ENCODE measurements at regions not wholly inside any gene's neighbourhood (a gene's known extent, or its start where the extent isn't known, plus 50 kb on each side); places are given as distances from the start of the nearest gene placed in this dataset.

- Histone ChIP-seq H3K4me1 (ENCODE audit: control insufficient read depth, insufficient read depth, low read length, poor library complexity, severe bottlenecking) (no peaks in the 10 kb centered on the region), H3K36me3 (ENCODE audit: control insufficient read depth, insufficient read depth, low read length) (no peaks in the 10 kb centered on the region), H3K9me3 (ENCODE audit: control insufficient read depth in 2 of 2, low read length in 2 of 2) (no peaks in the 10 kb centered on the region), H3K4me3 (ENCODE audit: low read depth, low read length) (no peak overlapping the region), H3K27me3 (ENCODE audit: control insufficient read depth, insufficient read depth, low read length) (peaks cover 1% of the 10 kb centered on the region), H3K27ac (ENCODE audit: insufficient read depth, low read length, poor library complexity, severe bottlenecking) (no peak overlapping the region)
- ATAC-seq (ENCODE audit: low read depth in 2 of 2) (no peak), DNase-seq (no peak)
- Mint-ChIP-seq H3K9me3 (peaks cover 0 to 1% (median 0%) of the 10 kb centered on the region in 7 donors), H3K36me3 (no peaks in the 10 kb centered on the region), H3K4me1 (no peaks in the 10 kb centered on the region), H3K27ac (no peak overlapping the region), H3K4me3 (no peak overlapping the region), H3K27me3 (peaks cover 37% of the 10 kb centered on the region)
Observed at GRCh38 chr5:146956217-146956616, 77.7 kb upstream of the PPP2R2B start.

- peaks cover 1% of the 10 kb centered on the region for H3K27me3 ChIP-seq (ENCODE audit: control insufficient read depth, insufficient read depth, low read length)
- Mint-ChIP-seq H3K4me1 (no peaks in the 10 kb centered on the region), H3K4me3 (no peak overlapping the region), H3K36me3 (no peaks in the 10 kb centered on the region), H3K27me3 (peaks cover 20% of the 10 kb centered on the region), H3K9me3 (peaks cover 0 to 1% (median 0%) of the 10 kb centered on the region in 7 donors), H3K27ac (no peak overlapping the region)
- H3K36me3 ChIP-seq (ENCODE audit: control insufficient read depth, insufficient read depth, low read length) = no peaks in the 10 kb centered on the region
- H3K4me3 ChIP-seq (ENCODE audit: low read depth, low read length) = no peak overlapping the region
- no peaks in the 10 kb centered on the region for H3K9me3 ChIP-seq (ENCODE audit: control insufficient read depth in 2 of 2, low read length in 2 of 2)
- DNase-seq = no peak
- H3K4me1 ChIP-seq (ENCODE audit: control insufficient read depth, insufficient read depth, low read length, poor library complexity, severe bottlenecking) = no peaks in the 10 kb centered on the region
- H3K27ac ChIP-seq (ENCODE audit: insufficient read depth, low read length, poor library complexity, severe bottlenecking) = no peak overlapping the region
- ATAC-seq (ENCODE audit: low read depth in 2 of 2) = no peak
Observed at GRCh38 chr5:146959360-146959759, 80.8 kb upstream of the PPP2R2B start.

GRCh38 chr5:146962801-146963355, 84.3 kb upstream of the PPP2R2B start:
- Histone ChIP-seq H3K27me3 (ENCODE audit: control insufficient read depth, insufficient read depth, low read length) (no peaks in the 10 kb centered on the region), H3K27ac (ENCODE audit: insufficient read depth, low read length, poor library complexity, severe bottlenecking) (no peak overlapping the region), H3K4me3 (ENCODE audit: low read depth, low read length) (no peak overlapping the region), H3K9me3 (ENCODE audit: control insufficient read depth in 2 of 2, low read length in 2 of 2) (no peaks in the 10 kb centered on the region), H3K4me1 (ENCODE audit: control insufficient read depth, insufficient read depth, low read length, poor library complexity, severe bottlenecking) (no peaks in the 10 kb centered on the region), H3K36me3 (ENCODE audit: control insufficient read depth, insufficient read depth, low read length) (no peaks in the 10 kb centered on the region)
- H3K9me3 Mint-ChIP-seq = no peaks in the 10 kb centered on the region
- peaks cover 8% of the 10 kb centered on the region for H3K27me3 Mint-ChIP-seq
- H3K4me1 Mint-ChIP-seq = no peaks in the 10 kb centered on the region
- no peak overlapping the region for H3K4me3 Mint-ChIP-seq
- DNase-seq = no peak
- ATAC-seq (ENCODE audit: low read depth in 2 of 2) = no peak
- no peaks in the 10 kb centered on the region for H3K36me3 Mint-ChIP-seq
- no peak overlapping the region for H3K27ac Mint-ChIP-seq

DNA sequence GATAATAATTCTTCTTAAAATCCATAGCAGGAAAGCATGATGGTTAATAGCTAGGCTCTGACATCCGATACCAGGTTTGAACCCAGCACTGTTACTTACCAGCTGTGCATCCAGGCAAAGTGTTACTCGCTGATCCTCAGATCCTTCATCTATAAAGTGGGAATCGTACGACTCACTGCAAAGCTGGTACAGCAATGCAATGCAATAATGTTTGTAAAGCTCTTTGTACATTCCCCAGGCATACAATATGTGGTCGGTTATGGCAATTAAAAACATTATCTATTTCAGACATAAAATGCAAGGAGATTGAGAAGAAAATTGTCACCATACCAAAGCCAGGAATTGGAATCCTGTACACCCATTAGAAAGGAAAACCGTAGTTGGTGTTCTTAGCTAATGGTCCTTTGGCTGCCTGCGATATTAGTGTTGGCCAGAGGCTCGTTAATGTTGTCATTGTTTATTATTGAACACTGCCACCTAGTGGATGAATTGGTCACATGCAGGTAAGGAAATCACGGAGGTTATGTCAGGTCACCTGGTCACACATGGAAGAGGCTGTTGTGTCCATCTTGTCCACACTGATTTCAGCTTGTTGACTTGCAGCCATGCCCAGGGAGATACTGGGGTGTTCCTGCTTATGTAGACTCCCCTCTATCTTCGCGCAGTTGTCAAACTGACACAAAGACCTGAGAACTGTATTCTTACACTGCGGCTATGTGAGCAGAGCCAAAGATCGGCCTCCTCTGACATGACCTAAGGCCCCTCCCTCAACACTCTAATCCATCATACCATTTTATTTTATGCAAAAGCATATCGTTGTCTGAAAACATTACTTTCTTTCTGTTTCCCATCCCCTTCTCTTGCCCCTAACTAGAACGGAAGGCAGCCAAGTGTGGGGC, 87.5 kb upstream of the PPP2R2B start:
- no peak overlapping the region for H3K4me3 ChIP-seq (ENCODE audit: low read depth, low read length)
- peak; percentile 33 to 63 (median 57) for DNase-seq
- peak; percentile 69 to 71 for ATAC-seq (ENCODE audit: low read depth in 2 of 2)
- H3K27ac ChIP-seq (ENCODE audit: insufficient read depth, low read length, poor library complexity, severe bottlenecking) = no peak overlapping the region
- H3K36me3 ChIP-seq (ENCODE audit: control insufficient read depth, insufficient read depth, low read length) = no peaks in the 10 kb centered on the region
- Mint-ChIP-seq H3K4me1 (no peaks in the 10 kb centered on the region), H3K9me3 (no peaks in the 10 kb centered on the region), H3K27me3 (no peaks in the 10 kb centered on the region), H3K27ac (no peak overlapping the region), H3K36me3 (no peaks in the 10 kb centered on the region), H3K4me3 (no peak overlapping the region)
- H3K9me3 ChIP-seq (ENCODE audit: control insufficient read depth in 2 of 2, low read length in 2 of 2) = no peaks in the 10 kb centered on the region
- H3K27me3 ChIP-seq (ENCODE audit: control insufficient read depth, insufficient read depth, low read length) = no peaks in the 10 kb centered on the region
- H3K4me1 ChIP-seq (ENCODE audit: control insufficient read depth, insufficient read depth, low read length, poor library complexity, severe bottlenecking) = no peaks in the 10 kb centered on the region

GRCh38 chr5:146967646-146968045, 89.1 kb upstream of the PPP2R2B start:
- no peak overlapping the region for H3K4me3 ChIP-seq (ENCODE audit: low read depth, low read length)
- H3K36me3 ChIP-seq (ENCODE audit: control insufficient read depth, insufficient read depth, low read length) = no peaks in the 10 kb centered on the region
- H3K4me3 Mint-ChIP-seq = no peak overlapping the region
- H3K9me3 ChIP-seq (ENCODE audit: control insufficient read depth in 2 of 2, low read length in 2 of 2) = no peaks in the 10 kb centered on the region
- no peak overlapping the region for H3K27ac ChIP-seq (ENCODE audit: insufficient read depth, low read length, poor library complexity, severe bottlenecking)
- no peaks in the 10 kb centered on the region for H3K36me3 Mint-ChIP-seq
- H3K4me1 Mint-ChIP-seq = no peaks in the 10 kb centered on the region
- ATAC-seq (ENCODE audit: low read depth in 2 of 2) = no peak
- H3K9me3 Mint-ChIP-seq = no peaks in the 10 kb centered on the region
- H3K27me3 Mint-ChIP-seq = peaks cover 7% of the 10 kb centered on the region
- H3K27me3 ChIP-seq (ENCODE audit: control insufficient read depth, insufficient read depth, low read length) = no peaks in the 10 kb centered on the region
- DNase-seq = no peak
- no peak overlapping the region for H3K27ac Mint-ChIP-seq
- no peaks in the 10 kb centered on the region for H3K4me1 ChIP-seq (ENCODE audit: control insufficient read depth, insufficient read depth, low read length, poor library complexity, severe bottlenecking)

DNA sequence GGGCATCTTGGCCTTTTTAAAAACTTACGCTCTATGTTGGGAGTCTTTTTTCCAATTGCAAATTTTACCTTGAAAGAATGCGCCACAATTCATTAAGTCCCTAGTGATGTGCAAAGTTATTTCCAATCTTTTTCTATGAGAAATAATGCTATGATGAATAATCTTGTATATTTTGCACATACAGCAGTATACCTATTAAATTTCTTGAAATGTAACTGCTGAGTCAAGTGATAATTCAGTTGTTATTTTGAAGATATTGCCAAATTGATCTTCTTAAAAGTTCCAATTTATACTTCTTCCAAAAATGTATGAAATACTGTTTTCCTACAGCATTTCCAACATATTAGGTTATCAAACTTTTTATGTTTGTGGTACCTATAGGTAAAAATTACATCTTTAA, 92.8 kb upstream of the PPP2R2B start:
- Histone ChIP-seq H3K9me3 (ENCODE audit: control insufficient read depth in 2 of 2, low read length in 2 of 2) (no peaks in the 10 kb centered on the region), H3K27me3 (ENCODE audit: control insufficient read depth, insufficient read depth, low read length) (no peaks in the 10 kb centered on the region), H3K4me1 (ENCODE audit: control insufficient read depth, insufficient read depth, low read length, poor library complexity, severe bottlenecking) (no peaks in the 10 kb centered on the region), H3K36me3 (ENCODE audit: control insufficient read depth, insufficient read depth, low read length) (no peaks in the 10 kb centered on the region), H3K4me3 (ENCODE audit: low read depth, low read length) (no peak overlapping the region), H3K27ac (ENCODE audit: insufficient read depth, low read length, poor library complexity, severe bottlenecking) (no peak overlapping the region)
- Mint-ChIP-seq H3K4me3 (no peak overlapping the region), H3K27me3 (peaks cover 12% of the 10 kb centered on the region), H3K36me3 (no peaks in the 10 kb centered on the region), H3K4me1 (no peaks in the 10 kb centered on the region), H3K9me3 (no peaks in the 10 kb centered on the region), H3K27ac (peak overlapping the region in 1 of 3 donors; percentile 18)
- ATAC-seq (ENCODE audit: low read depth in 2 of 2) (no peak), DNase-seq (no peak)

- DNase-seq (no peak), ATAC-seq (ENCODE audit: low read depth in 2 of 2) (no peak)
- Histone ChIP-seq H3K27ac (ENCODE audit: insufficient read depth, low read length, poor library complexity, severe bottlenecking) (no peak overlapping the region), H3K4me3 (ENCODE audit: low read depth, low read length) (no peak overlapping the region), H3K9me3 (ENCODE audit: control insufficient read depth in 2 of 2, low read length in 2 of 2) (peaks cover 11 to 13% of the 10 kb centered on the region in 2 experiments), H3K27me3 (ENCODE audit: control insufficient read depth, insufficient read depth, low read length) (peaks cover 6% of the 10 kb centered on the region), H3K4me1 (ENCODE audit: control insufficient read depth, insufficient read depth, low read length, poor library complexity, severe bottlenecking) (no peaks in the 10 kb centered on the region), H3K36me3 (ENCODE audit: control insufficient read depth, insufficient read depth, low read length) (no peaks in the 10 kb centered on the region)
- no peak overlapping the region for H3K27ac Mint-ChIP-seq
- no peak overlapping the region for H3K4me3 Mint-ChIP-seq
- H3K36me3 Mint-ChIP-seq = no peaks in the 10 kb centered on the region
- H3K9me3 Mint-ChIP-seq = peaks cover 1 to 35% (median 7%) of the 10 kb centered on the region in 7 donors
- H3K27me3 Mint-ChIP-seq = peaks cover 20% of the 10 kb centered on the region
- H3K4me1 Mint-ChIP-seq = no peaks in the 10 kb centered on the region
Observed at GRCh38 chr5:146986469-146986868, 107.9 kb upstream of the PPP2R2B start.
